Lung (tissue), 11 donors: ENCODE measurements at regions not wholly inside any gene's neighbourhood (a gene's known extent, or its start where the extent isn't known, plus 50 kb on each side); places are given as distances from the start of the nearest gene placed in this dataset.

Experiments used
- ATAC-seq: fragments of 200-7000 bp; cut with Tn5 transposase; one replicate; pipeline ENCODE4 v1.9.1; 2020; ENCODE audit warnings: moderate number of reproducible peaks; ENCODE audit not compliant: insufficient read depth, low FRiP score
- DNase-seq, 3 donors: peaks; one replicate each; pipeline ENCODE4 v3.0.0-alpha.2; 2013 to 2017
- H3K27ac ChIP-seq, 2 donors: one replicate each; pipeline ENCODE4 v1.5.1; 2013; ENCODE audit warnings: mild to moderate bottlenecking in 2 of 2, moderate library complexity in 2 of 2, control low read depth in 1 of 2, inconsistent platforms in 1 of 2, low read depth in 1 of 2, low read length in 1 of 2
- H3K27me3 ChIP-seq, 3 donors: one replicate each; pipeline ENCODE4 v1.5.1; 2013; ENCODE audit warnings: low read length in 2 of 3; ENCODE audit not compliant: control insufficient read depth in 3 of 3, insufficient read depth in 3 of 3
- H3K36me3 ChIP-seq, 4 donors: one replicate each; pipeline ENCODE4 v1.5.1; 2013; ENCODE audit warnings: low read length in 4 of 4, mild to moderate bottlenecking in 1 of 4, moderate library complexity in 1 of 4; ENCODE audit not compliant: control insufficient read depth in 4 of 4, insufficient read depth in 4 of 4
- H3K4me1 ChIP-seq, 5 donors: one replicate each; pipeline ENCODE4 v1.5.1; 2013; ENCODE audit warnings: low read length in 5 of 5, mild to moderate bottlenecking in 2 of 5, moderate library complexity in 1 of 5; ENCODE audit not compliant: control insufficient read depth in 5 of 5, insufficient read depth in 5 of 5
- H3K4me3 ChIP-seq: one replicate; pipeline ENCODE4 v1.5.1; 2013; ENCODE audit warnings: mild to moderate bottlenecking, control low read depth, moderate library complexity
- H3K9ac ChIP-seq, 2 donors: one replicate each; pipeline ENCODE4 v1.5.1; 2013; ENCODE audit warnings: low read length in 2 of 2, control low read depth in 1 of 2; ENCODE audit not compliant: insufficient read depth in 1 of 2
- H3K9me3 ChIP-seq, 4 donors: one replicate each; pipeline ENCODE4 v1.5.1; 2013; ENCODE audit warnings: low read length in 3 of 4, mild to moderate bottlenecking in 1 of 4, moderate library complexity in 1 of 4; ENCODE audit not compliant: control insufficient read depth in 4 of 4, insufficient read depth in 3 of 4
- CTCF ChIP-seq: IDR thresholded peaks from 2 replicates; pipeline ENCODE4 v1.5.1; 2012; ENCODE audit warnings: mild to moderate bottlenecking; ENCODE audit errors: control extremely low read depth, extremely low read depth
- WGBS, 2 donors: extraction: QIAGEN DNeasy Blood & Tissue Kit; methylation state at CpG; one replicate each; pipeline ENCODE4 v1.1.7; 2013; 5-methylcytosine and 5-hydroxymethylcytosine counted together
- donor health status: control.
- donor health status: control.
- donor health status: Bipolar disorder and iron deficiency.
- donor health status: healthy.
- donor health status: DM: yes; HTN: yes; CAD: no.

DNA sequence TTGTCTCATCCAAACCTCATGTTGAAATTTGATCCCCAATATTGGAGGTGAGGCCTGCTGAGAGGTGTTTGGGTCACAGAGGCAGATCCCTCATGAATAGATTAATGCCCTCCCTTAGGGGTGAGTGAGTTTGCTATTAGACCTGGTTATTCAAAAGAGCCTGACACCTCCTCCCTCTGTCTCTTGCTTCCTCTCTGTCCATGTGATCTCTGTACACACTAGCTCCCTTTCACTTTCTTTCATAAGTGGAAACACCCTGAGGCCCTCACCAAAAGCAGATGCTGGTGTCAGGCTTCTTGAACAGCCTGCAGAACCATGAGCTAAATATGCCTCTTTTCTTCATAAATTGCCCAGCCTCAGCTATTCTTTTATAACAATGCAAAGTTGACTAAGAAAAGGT lies 447.1 kb downstream of the MDFIC start:
- Histone ChIP-seq H3K9ac (no peak overlapping the region), H3K4me3 (no peak overlapping the region), H3K9me3 (no peaks in the 10 kb centered on the region), H3K4me1 (no peaks in the 10 kb centered on the region), H3K27me3 (no peaks in the 10 kb centered on the region), H3K36me3 (no peaks in the 10 kb centered on the region), H3K27ac (no peak overlapping the region)
- DNase-seq (no peak), ATAC-seq (no peak)
- no peak for TF ChIP-seq CTCF

DNA sequence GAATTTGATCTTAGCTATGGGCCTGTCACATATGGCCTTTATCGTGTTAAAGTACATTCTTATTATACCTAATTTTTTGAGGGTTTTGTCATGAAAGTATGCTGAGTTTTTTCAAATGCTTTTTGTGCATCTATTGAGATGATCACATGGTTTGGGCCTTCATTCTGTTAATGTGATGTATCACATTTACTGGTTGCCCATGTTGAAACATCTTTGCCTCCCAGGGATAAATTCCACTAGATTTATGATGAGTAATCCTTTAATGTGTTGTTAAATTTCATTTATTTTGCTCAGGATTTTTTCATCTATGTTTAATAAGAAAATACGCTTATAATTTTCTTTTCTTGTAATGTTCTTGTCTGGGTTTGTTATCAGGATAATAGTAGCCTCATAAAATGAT lies 442.0 kb downstream of the MDFIC start:
- 91 to 98% methylated on average over 2 of the region's 2 CpGs for WGBS, 2 donors
- no peak for ATAC-seq
- H3K27me3 ChIP-seq, result no peaks in the 10 kb centered on the region
- H3K4me1 ChIP-seq, result peaks cover 0 to 4% (median 0%) of the 10 kb centered on the region in 5 donors
- no peaks in the 10 kb centered on the region for H3K36me3 ChIP-seq
- H3K9ac ChIP-seq, result no peak overlapping the region
- no peak overlapping the region for H3K27ac ChIP-seq
- no peak for TF ChIP-seq CTCF
- no peaks in the 10 kb centered on the region for H3K9me3 ChIP-seq
- DNase-seq, result no peak
- no peak overlapping the region for H3K4me3 ChIP-seq

DNA sequence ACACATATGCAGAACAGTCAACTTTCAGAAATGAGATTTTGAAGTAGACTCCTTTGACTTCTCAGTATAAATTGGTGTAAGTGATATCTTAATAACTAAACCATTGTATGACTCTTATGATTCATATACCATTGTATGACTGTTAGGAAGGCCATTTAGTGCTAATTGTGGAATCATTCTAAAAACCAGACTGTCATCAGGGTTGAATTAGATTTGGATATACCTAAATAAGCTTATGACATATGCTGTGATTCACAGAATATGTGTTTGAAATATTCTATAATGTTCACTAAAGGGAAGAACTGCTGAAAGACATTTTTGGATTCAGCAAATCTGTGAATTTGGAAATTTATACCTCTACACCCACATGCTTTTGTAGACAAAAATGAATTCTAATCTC lies 438.1 kb downstream of the MDFIC start:
- H3K9me3 ChIP-seq, result no peaks in the 10 kb centered on the region
- peaks cover 0 to 21% (median 0%) of the 10 kb centered on the region in 5 donors for H3K4me1 ChIP-seq
- ATAC-seq (no peak), DNase-seq (no peak)
- no peak overlapping the region for H3K4me3 ChIP-seq
- no peak overlapping the region for H3K9ac ChIP-seq
- no peaks in the 10 kb centered on the region for H3K27me3 ChIP-seq
- no peak overlapping the region for H3K27ac ChIP-seq
- TF ChIP-seq CTCF, result no peak
- no peaks in the 10 kb centered on the region for H3K36me3 ChIP-seq

GRCh38 chr7:115359119-115359518 lies 437.2 kb downstream of the MDFIC start:
- Histone ChIP-seq H3K27me3 (no peaks in the 10 kb centered on the region), H3K4me3 (no peak overlapping the region), H3K9me3 (no peaks in the 10 kb centered on the region), H3K4me1 (peaks cover 0 to 21% (median 0%) of the 10 kb centered on the region in 5 donors), H3K9ac (no peak overlapping the region), H3K27ac (no peak overlapping the region), H3K36me3 (no peaks in the 10 kb centered on the region)
- DNase-seq (no peak), ATAC-seq (no peak)
- WGBS, 2 donors, result 93 to 98% methylated on average over 1 of the region's 1 CpG
- no peak for TF ChIP-seq CTCF
